C4-2B (cell line): ENCODE measurements at regions not wholly inside any gene's neighbourhood (a gene's known extent, or its start where the extent isn't known, plus 50 kb on each side); places are given as distances from the start of the nearest gene placed in this dataset.

Source experiments
- ZFX ChIP-seq: fragments of 450-650 bp; IDR thresholded peaks from 2 replicates; pipeline ENCODE4 v1.6.1; 2017
- TF ChIP-seq, protein P1 (sequence below): fragments of 450-650 bp; conservative IDR thresholded peaks from 2 replicates; pipeline ENCODE4 v1.5.1; 2017; ENCODE audit warnings: mild to moderate bottlenecking

- TF ChIP-seq, protein P1, sequence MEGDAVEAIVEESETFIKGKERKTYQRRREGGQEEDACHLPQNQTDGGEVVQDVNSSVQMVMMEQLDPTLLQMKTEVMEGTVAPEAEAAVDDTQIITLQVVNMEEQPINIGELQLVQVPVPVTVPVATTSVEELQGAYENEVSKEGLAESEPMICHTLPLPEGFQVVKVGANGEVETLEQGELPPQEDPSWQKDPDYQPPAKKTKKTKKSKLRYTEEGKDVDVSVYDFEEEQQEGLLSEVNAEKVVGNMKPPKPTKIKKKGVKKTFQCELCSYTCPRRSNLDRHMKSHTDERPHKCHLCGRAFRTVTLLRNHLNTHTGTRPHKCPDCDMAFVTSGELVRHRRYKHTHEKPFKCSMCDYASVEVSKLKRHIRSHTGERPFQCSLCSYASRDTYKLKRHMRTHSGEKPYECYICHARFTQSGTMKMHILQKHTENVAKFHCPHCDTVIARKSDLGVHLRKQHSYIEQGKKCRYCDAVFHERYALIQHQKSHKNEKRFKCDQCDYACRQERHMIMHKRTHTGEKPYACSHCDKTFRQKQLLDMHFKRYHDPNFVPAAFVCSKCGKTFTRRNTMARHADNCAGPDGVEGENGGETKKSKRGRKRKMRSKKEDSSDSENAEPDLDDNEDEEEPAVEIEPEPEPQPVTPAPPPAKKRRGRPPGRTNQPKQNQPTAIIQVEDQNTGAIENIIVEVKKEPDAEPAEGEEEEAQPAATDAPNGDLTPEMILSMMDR: no peak
- no peak for TF ChIP-seq ZFX
Measured at GRCh38 chr10:29733323-29733722, 98.6 kb upstream of the SVIL start.
